ENCODE measurements at regions not wholly inside any gene's neighbourhood (a gene's known extent, or its start where the extent isn't known, plus 50 kb on each side); places are given as distances from the start of the nearest gene placed in this dataset.

GRCh38 chr6:134748484-134748883, 201.4 kb downstream of the ALDH8A1 start:
- TF ChIP-seq EP300 (IDR thresholded peaks at IDR 0.05; ENCODE audit: low read depth) (no peak), CTCF (IDR thresholded peaks at IDR 0.05) (no peak)

Data from transverse colon (tissue), 3 donors.